COLO668 (cell line): ENCODE measurements at regions not wholly inside any gene's neighbourhood (a gene's known extent, or its start where the extent isn't known, plus 50 kb on each side); places are given as distances from the start of the nearest gene placed in this dataset.

Experiments
- DNase-seq: peaks from one replicate; lab custom pipeline; 2025; ENCODE audit not compliant: unreplicated experiment; lab: John Stamatoyannopoulos, UW

DNA sequence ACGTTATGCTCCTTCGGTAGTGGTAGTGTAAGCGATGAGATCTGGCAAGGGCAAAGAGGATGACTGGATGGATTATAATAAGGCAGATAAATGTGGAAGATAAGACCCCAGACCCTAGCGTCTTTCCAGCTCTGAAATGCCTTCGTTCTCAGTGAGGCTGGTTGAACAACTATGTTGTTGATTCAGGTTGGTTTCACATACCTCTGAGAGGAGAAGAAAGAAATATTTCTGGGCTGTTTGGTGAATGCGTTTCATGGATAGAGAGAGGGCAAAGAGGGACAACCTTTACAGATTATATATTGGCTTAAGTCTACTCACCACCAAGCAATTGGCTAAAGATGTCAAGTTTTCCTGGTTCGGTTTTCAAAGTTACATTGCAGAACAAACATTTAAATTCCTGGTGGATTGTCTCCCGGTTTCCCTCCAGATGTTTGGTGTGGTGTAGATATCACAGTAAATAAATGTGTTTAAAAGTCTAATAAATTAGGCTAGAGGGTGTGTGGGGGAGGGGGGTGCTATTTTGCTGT is 190.1 kb upstream of the GLI2 start:
- DNase-seq, result no peak

DNA sequence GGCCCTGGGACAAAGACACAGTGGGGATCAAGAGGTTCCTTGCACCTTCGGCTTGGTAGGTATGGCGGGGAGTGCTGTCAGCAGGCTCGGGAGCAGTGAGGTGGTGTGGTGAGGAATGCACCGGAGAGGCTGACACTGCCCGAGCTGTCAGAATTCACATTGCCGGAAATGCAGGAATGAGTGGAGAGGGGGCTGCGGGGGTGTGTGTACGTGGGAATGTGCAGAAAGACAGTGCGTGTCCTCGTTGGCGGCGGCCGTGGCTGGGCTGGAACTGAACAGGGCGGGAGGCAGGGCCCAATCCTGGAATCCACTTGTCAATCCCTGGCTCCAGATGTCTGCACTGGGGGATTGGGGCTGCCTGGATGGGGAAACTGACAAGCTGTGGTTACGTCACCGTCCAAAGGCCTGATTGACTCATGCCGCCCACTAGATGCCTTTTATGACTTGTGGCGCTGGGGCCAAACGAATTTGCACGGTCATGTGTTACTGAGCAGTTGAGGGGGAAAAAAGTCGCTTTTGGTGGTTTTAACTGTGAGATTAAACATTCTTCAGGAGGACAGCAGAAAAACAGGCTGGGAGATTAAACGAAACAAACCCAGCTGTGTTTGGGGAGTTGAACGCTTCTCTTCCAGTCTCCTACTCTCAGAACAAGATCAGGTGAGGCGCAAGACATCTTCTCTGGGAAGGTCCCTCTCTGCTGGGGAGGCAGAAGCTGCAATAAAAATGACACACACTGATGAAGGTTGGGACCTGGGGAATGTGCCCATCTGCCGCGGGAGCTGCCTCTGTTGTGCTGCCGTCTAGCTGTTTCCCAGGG is 189.4 kb upstream of the GLI2 start:
- no peak for DNase-seq

DNA sequence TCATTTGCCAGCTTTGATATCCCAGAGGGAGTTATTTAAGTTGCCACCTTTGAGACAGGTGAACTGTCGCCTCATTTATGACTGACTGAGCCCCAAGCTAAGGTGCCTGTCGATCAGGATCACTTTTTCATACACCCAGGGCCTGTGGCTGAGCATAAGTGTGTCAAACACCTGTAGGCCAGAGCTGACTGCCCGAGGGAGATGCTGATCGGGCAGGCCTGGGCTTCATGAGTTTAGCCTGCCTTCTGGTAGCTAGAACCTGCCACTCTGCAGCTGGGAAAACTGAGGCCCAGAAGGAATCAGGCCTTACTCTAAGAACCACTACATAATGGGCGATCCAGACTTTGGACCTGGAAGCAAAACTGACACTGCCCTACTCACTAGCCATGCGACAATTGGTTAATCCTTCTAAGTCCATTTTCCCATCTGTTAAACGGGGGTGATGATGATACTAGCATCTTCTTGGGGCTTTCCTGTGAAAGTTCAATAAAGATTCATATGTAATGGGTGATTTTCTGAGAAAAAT is 188.7 kb upstream of the GLI2 start:
- no peak for DNase-seq

DNA sequence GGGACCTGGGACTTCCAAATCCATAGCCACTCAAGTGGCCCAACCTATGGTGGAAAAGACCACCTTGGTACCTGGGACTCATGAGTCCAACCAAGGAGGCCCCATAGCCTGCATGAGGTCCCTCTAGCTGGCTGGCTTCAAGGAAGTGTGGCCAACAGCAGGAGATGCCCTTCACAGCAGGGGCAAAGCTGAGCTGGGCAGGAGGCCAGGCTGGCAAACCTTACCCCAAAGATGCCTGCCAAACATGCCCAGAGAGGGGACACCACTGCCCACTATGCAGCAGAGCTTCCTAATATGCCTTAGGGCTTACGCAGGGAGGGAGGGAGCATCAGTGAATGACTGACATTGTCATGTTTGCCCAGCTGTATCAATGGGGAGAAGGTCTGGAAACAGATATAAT is 188.0 kb upstream of the GLI2 start:
- DNase-seq, result no peak

DNA sequence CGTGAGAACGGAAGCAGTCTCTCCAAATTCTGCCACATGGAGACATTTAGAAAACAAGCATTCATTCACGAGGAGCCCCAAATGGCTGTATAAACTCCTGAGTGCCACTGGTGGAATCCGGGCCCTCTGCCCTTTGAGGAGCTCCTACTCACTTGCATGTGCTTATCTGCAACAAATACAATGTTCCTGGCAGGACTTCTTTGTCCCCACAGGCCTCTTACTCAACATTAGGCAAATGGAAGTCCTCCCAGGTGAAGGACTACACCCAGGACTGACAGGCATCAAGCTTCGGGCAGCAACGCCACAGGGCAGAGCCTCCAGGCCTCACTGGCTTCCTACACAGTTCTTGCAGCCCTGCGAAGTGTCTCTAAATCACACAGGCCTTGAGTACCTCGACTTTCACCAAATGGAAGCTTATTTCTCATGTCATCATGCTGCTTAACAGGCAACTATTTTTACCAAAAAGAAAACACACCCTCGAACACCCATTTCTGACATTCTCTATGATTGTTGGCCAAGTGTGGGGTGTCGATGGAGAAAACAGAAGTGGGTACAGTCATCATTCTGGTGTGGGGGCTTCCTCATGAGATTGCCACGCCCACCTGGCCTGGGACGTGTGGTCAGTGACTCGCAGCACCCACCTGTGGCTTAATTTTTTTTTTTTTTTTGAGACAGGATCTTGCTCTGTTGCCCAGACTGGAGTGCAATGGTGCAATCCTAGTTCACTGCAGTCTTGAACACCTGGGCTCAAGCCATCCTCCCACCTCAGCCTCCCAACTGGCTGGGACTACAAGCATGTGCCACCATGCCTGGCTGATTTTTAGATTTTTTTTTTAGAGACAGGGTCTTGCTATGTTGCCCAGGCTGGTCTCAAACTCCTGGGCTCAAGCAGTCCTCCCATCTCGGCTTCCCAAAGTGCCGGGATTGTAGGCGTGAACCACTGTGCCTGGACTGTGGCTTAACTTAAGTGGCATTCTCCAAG is 186.8 kb upstream of the GLI2 start:
- no peak for DNase-seq

DNA sequence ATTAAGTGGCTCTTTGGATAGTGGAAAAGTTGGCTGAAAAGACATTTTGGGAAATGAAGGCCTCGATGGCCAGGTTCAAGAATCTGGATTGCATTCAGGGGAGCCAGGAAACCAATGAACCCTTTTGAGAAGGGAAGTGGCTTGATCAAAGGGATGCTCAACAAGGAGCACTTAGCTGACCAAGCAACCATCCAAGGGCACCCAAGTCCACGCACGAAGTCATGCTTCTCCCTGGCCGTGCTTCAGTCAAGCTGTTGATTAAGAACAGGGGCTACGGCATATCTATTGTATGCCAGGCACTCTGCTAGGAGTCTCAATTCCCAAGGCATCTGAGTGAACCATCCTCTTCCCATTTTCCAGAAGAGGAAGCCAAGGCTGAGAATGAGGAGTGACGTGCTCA is 185.8 kb upstream of the GLI2 start:
- no peak for DNase-seq

DNA sequence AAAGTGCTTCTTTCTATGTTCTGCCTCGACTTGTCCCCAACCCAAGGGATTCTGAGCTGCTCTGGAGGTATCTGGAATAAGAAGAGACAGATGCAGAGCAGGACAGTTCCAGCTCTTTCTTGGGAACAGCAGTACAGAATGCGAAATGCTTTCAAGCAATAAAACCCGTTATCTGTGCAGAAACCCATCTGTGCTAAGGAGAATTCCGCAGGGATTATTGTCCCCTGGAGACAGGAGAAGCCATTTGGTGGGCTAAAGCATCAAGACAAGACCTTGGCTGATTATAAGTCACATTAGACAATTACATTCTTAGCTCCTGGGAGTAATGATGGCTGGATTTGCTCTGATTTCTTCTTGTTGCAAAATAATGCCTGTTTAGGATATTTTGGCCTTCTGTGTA is 185.4 kb upstream of the GLI2 start:
- DNase-seq, result no peak

DNA sequence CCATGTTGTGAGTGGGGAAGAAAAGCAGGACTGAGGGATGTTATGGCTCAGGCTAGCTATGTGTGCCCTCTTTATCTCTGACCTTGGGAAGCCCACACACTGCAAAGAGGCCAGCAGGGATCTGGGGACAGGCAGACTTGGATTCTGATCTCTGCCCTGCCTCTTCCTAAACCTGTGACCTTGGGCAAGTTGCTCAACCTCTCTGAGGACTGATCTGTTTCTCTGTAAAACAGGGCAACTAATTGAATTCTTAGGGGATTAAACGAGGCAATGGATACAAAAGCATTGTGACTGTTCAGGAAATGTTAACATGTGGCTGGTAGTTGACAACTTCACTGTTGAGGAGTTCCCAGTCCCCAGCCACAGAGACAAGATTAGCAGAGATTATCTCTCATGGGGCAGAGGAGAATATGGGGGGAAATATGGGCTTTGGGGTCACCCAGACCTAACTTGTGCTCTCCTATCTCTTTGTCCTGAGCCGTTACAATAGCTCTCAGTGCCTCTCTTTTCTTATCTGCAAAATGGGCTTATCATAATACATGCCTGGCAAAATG is 184.7 kb upstream of the GLI2 start:
- DNase-seq, result no peak

DNA sequence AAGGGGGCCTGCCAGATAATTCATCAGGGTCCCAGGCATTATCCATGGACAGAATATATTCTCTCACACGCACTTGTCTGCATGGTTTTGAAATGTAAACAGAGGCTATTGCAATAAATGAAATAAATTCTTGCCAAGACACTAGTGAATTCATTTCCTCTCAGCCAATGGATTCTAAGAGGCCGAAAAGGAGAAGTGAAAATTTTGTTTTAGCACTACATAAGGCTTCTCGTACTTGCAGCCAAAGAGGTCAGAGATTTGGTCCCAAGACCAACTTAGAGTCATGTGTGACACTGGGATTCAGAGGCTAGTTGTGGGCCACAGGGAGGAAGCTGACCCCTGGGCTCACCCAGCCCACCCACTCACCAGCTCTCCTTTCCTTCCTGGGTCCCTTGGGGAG is 184.1 kb upstream of the GLI2 start:
- no peak for DNase-seq

DNA sequence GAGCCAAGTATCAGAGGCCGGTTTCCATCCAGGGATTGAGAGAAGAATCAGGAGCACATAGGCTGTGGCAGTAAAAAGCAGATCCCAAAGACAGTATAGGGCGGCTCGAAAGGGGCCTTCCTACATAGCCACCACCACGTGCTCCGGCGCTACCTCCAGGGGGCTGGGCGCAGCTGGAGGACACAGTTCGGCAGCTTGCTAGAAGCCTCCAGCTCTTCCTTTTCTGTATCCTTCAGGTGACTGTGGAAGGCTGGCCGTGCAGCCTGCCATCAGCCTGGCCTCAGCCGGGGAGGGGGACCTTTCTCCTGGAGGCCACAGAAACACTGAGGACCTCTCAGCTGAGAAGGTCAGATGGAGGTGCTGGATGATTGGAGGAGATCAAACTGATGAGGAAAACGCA is 183.6 kb upstream of the GLI2 start:
- DNase-seq, result no peak

DNA sequence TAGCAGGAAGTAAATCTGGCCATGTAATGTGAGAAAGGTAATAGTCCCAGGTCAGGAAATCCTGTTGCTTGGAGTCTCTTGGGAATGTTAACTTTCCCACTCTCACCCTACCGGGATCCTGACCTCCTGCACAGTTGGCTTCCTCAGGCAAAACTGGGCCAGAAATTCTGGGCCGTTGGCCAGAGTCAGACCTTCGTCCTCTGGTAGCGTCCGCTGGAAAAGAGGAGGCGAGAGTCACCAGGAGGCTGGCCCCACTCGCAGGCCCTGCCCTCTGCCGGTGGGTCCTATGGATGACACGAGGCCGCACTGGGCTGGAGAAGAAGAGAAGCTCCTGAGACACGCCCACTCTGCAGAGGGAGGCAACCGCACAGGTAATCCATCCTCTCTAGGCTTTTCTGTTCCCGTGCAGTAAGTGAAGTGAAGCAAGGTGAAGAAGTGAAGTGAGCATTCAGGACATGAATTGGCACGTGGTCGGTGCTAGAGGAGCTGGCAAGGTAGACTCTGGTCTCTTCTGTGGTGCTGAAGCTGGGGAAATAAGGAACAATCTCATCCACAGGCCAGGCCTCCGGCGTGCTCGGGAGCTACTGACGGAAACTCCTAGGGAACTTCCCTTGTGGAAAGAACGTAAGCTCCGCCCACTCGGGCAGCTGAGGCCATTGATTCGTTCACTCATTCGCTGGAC is 182.7 kb upstream of the GLI2 start:
- DNase-seq, result peak; percentile 89

DNA sequence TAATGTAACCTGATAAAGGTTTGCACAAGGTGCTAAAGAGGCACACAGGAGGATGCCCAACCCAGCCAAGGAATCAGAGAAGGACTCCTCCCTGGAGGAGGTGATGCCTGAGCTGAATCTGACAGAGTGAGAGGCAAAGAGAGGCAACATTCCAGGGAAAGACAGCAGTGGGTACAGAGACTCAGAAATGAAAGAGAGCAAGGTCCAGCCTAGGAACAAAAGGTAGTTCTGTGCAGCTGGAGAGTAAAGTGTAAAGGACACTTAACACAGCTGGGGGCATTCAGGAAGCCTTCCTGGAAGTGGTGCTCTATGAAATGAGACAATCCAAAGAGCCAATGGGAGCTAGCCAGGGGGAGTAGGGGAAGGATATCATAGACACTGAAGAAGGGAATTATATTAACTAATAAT is 181.0 kb upstream of the GLI2 start:
- no peak for DNase-seq

DNA sequence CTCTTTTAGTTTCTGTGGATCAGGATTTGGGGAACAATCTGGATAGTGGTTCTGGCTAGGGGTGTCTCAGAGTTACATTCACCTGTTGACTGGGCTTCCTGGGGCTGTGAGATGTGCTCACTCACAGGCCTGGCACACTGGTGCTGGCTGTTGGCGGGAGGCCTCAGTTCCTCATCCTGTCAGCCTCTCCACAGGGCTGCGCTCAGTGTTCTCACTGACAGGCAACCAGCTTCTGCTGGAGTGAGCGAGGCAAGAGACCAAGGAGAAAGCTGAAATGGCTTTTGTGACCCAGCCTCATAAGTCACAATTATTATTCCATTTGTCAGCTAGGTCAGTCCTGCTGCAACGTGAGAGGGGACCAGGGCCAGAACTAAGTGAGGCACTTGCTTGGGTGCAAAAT is 180.6 kb upstream of the GLI2 start:
- DNase-seq, result no peak

DNA sequence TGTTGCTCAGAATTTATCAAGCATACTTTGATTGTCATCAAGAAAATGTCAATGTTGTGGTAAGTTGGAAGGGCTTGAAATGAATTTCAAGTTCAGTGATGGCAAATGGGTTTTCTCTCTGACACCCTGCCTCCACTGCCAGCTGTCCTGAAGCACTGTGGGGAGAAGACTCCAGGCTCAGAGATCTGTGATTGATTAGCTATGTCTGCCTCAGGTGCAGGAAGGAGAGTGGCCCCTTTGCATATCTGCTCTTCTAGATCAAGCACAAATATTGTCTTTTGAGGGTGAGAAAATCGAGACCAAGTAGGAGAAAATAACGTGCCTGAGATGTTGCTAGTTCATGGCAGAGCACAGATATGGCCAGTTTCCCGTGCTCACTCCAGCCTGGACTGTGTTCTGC is 178.8 kb upstream of the GLI2 start:
- no peak for DNase-seq

DNA sequence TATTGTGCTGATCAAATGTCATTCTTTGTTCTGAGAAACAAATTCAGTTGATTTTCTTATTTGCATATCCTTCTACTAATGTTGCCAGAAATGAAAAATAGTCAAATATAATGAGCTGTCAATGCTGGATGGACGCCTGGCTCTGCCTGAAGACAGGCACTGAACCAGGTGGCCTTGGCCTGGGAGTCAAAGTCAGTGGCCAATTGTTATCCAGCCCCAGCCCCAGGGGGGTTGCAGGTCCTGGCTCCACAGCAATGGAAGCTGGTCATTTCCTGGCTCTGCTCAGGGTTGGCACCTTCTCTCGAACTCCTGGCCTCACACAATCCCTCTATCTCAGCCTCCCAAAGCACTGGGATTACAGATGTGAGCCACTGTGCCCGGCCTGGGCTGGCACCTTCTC is 176.8 kb upstream of the GLI2 start:
- DNase-seq, result no peak

DNA sequence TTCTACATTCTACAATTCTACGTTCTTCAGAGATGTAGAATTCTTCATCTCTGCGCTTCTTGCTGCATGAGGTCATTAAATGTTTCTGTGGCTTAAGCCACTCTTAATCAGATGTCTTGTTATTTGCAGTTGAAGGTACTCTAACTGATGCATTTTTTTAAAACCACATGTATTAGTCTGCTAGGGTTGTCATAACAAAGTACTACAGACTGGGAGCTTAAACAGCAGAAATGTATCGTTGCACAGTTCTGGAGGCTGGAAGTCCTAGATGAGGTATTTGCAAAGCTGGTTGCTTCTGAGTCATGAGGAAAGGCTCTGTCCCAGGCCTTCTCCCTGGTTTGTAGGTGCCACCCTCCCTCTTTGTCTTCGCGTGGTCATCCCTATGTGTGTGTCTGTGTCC is 176.3 kb upstream of the GLI2 start:
- no peak for DNase-seq

DNA sequence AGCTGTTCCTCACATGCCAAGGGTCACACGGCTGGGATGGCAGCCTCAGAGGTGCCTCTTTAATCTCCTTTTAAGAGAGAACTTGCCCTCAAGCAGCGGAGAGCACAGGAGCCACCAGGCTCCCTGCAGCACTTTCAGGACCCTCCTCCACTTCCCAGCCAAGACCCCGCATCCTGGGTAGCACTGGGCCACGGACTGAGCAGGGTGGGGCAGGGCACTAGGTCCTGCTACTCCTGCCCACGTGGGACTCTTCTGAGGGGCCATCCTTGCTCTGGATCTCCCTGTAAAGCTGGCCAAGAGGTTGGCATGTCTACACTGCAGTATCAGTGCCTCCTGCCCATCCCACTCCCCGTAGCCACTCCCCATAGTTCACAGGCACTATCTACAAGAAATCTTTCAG is 175.3 kb upstream of the GLI2 start:
- DNase-seq, result no peak

DNA sequence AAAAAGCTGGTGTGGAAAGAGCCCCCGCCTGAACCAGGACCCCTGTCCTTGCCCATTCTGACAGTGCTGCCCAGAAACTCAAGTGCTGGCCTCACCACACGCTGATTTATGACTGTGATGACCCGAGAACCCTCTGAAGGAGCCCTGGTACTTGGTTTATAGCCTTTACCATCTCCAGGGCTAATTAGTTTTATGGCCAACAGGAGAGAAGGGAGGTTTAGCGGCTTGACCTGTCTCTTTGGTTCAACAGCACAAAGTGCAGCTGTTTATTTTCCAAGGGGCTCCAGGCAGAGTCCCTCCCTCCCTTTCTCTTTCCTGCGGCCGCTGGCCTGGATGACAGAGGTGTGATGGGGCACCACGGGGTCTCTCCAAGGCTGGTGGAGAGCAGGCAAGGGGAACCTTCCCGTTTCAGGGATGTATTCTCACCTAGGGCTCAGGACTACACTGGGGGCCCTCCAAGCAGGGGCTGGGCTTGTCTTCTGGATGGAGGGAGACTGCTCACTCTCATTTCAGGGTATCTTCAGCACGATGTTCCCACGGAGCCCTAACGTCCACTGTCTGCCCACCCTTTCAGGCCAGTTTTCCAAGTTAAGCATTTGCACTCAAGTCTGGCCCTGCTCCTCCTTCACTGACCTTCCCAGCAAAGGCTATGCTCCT is 174.2 kb upstream of the GLI2 start:
- no peak for DNase-seq

DNA sequence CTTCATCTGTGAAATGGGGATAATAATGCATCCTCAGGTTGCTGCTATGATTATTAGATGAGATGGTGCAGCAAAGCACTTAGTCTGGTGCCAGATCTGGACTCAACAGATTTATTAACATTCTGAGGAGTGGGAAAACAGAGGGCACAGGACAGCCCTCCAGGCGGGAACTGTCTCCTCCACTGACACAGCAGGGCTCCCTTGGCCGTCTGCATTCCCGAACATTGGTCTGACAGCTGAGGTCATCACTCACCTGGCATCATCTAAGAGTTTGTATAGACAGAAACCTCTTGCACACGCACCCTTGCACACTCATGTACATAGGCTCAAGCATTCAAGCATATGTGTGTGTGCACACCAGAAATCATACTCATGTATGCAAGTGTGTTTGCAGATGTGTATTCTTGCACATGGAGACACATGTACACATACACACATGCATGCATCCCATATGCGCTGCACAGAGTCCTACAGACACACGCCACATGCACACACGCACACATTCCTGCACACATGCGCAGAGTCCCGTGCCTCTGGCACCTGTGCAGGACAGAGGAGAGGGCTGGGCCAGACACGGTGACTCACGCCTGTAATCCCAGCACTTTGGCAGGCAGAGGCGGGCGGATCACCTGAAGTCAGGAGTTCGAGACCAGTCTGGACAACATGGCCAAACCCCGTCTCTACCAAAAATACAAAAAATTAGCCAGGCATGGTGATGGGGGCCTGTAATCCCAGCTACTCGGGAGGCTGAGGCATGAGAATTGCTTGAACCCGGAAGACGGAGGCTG is 173.3 kb upstream of the GLI2 start:
- DNase-seq, result no peak

DNA sequence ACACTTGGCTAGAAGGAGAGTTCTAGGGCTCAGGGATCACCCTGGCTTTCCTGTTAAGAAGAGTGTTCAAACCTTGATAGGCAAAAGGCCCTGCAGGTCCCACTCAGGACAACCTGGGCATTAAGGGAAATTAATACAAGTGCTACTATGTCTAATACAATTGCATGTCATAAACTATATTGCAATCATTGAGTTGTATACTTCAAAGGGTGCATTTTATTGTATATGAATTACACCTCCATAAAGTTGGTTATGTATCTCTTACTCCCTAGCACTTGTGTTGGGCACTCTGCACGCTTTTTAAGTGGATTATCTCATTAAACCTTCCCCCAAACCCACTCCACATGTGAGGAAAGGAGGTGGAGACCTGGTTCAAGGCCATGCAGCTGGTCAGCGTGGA is 172.1 kb upstream of the GLI2 start:
- DNase-seq, result no peak
